Mesendoderm (in vitro differentiated cells): ENCODE measurements at regions not wholly inside any gene's neighbourhood (a gene's known extent, or its start where the extent isn't known, plus 50 kb on each side); places are given as distances from the start of the nearest gene placed in this dataset.
A peak's percentile ranks its signal among the peaks of the same experiment; 100 is the strongest.

Experiments used
- DNase-seq: peaks from one replicate; pipeline ENCODE4 v3.0.0; 2013
- H2AK5ac ChIP-seq: 2 replicates; pipeline ENCODE4 v1.6.1; 2013; ENCODE audit warnings: low read length, inconsistent platforms
- H2BK120ac ChIP-seq: 2 replicates; pipeline ENCODE4 v1.6.1; 2013; ENCODE audit warnings: low read depth, mild to moderate bottlenecking, low read length, moderate library complexity, mixed read lengths
- H2BK15ac ChIP-seq: replicated peaks from 2 replicates; pipeline ENCODE4 v1.6.1; 2013; ENCODE audit warnings: low read depth, mild to moderate bottlenecking, moderate library complexity
- H2BK5ac ChIP-seq: 2 replicates; pipeline ENCODE4 v1.6.1; 2013; ENCODE audit warnings: low read length, inconsistent platforms
- H3K18ac ChIP-seq: 2 replicates; pipeline ENCODE4 v1.6.1; 2013; ENCODE audit warnings: mild to moderate bottlenecking, low read length, mixed read lengths
- H3K23ac ChIP-seq: one replicate; pipeline ENCODE4 v1.6.1; 2013; ENCODE audit warnings: low read length
- H3K27ac ChIP-seq: 2 replicates; pipeline ENCODE4 v1.5.1; 2013; ENCODE audit warnings: low read depth, mild to moderate bottlenecking, inconsistent platforms, low read length, moderate library complexity
- H3K27me3 ChIP-seq: 2 replicates; pipeline ENCODE4 v1.6.1; 2013; ENCODE audit warnings: low read length, control low read depth, mild to moderate bottlenecking, inconsistent platforms; ENCODE audit not compliant: insufficient read depth, poor library complexity
- H3K36me3 ChIP-seq: 2 replicates; pipeline ENCODE4 v1.6.1; 2013; ENCODE audit warnings: low read length, inconsistent platforms; ENCODE audit not compliant: control insufficient read depth, insufficient read depth
- H3K4ac ChIP-seq: one replicate; pipeline ENCODE4 v1.6.1; 2013; ENCODE audit warnings: low read depth, mild to moderate bottlenecking, low read length, moderate library complexity
- H3K4me1 ChIP-seq: 2 replicates; pipeline ENCODE4 v1.6.1; 2013; ENCODE audit warnings: low read depth, low read length, inconsistent platforms; ENCODE audit not compliant: control insufficient read depth
- H3K4me2 ChIP-seq: 2 replicates; pipeline ENCODE4 v1.6.1; 2013; ENCODE audit warnings: low read length
- H3K4me3 ChIP-seq: 2 replicates; pipeline ENCODE4 v1.5.1; 2013; ENCODE audit warnings: mild to moderate bottlenecking, low read length
- H3K56ac ChIP-seq: one replicate; pipeline ENCODE4 v1.6.1; 2013; ENCODE audit warnings: low read length
- H3K79me1 ChIP-seq: 2 replicates; pipeline ENCODE4 v1.6.1; 2013; ENCODE audit warnings: low read length, inconsistent platforms
- H3K79me2 ChIP-seq: 2 replicates; pipeline ENCODE4 v1.6.1; 2013; ENCODE audit warnings: mild to moderate bottlenecking, low read length; ENCODE audit not compliant: control insufficient read depth, insufficient read depth
- H3K9ac ChIP-seq: 2 replicates; pipeline ENCODE4 v1.6.1; 2013; ENCODE audit warnings: low read length, inconsistent platforms
- H4K5ac ChIP-seq: one replicate; pipeline ENCODE4 v1.6.1; 2013; ENCODE audit warnings: low read length
- H4K8ac ChIP-seq: one replicate; pipeline ENCODE4 v1.6.1; 2013; ENCODE audit warnings: low read depth, mild to moderate bottlenecking, control low read depth, low read length, moderate library complexity
- WGBS: extraction: QIAGEN DNeasy Blood & Tissue Kit; methylation state at CpG from one replicate; pipeline ENCODE4 v1.1.7; 2013; ENCODE audit warnings: low lambda C conversion rate, missing lambda C conversion rate; ENCODE audit not compliant: insufficient coverage; ENCODE audit errors: extremely low coverage; 5-methylcytosine and 5-hydroxymethylcytosine counted together

DNA sequence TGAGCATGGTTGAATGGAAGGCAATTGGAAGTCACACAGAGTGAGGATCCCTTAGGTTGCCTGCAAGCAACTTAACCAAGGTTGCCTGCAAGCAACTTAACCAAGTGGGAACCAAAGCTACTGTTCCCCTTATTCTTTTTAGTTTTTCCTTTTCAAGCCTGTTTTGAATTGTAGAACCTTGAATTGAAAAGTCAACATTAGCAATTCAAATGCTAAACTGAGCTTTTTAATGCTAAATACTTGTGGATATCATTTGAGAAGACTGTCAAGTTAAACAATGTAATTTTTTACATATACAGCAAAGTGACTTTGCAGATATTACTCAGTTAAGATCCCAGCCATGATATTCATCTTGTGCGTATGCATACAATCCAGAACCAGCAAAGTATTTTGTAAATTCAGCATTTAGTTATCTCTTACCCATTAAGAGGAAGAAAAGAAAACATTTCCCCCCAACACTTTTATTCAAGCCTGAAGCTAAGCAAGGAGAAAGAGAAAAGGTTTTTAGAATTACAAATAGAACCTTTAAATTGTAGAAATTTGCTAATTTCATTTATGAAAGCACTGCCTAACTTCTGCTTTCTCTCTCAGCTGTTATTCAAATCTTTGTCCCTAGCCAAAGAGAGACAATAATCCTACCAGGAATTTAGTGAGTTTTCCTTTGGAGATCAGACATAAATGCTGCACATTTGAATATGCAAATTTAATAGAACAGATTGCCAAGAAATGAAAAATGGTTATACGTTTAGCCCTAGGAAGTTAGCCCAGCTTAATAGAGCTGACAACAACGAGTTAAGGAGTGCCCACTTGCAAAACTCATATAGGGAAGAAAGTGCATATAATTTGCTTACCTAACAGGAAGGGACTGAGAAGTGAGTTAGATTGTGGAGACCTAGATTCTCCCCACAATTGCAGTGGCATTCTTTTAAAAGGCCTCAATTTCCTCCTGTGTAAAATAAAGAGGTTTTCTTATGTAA, 643.2 kb upstream of the PIK3C3 start:
- H3K4ac ChIP-seq: no peak overlapping the region
- no peak overlapping the region for H2AK5ac ChIP-seq
- no peak overlapping the region for H3K56ac ChIP-seq
- WGBS: no CpG with 5 or more reads among the region's 3 CpGs
- no peak overlapping the region for H3K23ac ChIP-seq
- peak; percentile 17 for DNase-seq
- H3K4me1 ChIP-seq: no peaks in the 10 kb centered on the region
- H4K5ac ChIP-seq: no peak overlapping the region
- no peaks in the 10 kb centered on the region for H3K27me3 ChIP-seq
- H2BK5ac ChIP-seq: no peak overlapping the region
- no peaks in the 10 kb centered on the region for H3K79me2 ChIP-seq
- H3K79me1 ChIP-seq: no peaks in the 10 kb centered on the region
- H3K4me3 ChIP-seq: no peak overlapping the region
- no peak overlapping the region for H2BK15ac ChIP-seq
- H3K36me3 ChIP-seq: no peaks in the 10 kb centered on the region
- no peak overlapping the region for H3K18ac ChIP-seq
- H4K8ac ChIP-seq: no peak overlapping the region
- no peak overlapping the region for H3K9ac ChIP-seq
- no peak overlapping the region for H3K4me2 ChIP-seq
- H3K27ac ChIP-seq: no peak overlapping the region
- H2BK120ac ChIP-seq: no peak overlapping the region

DNA sequence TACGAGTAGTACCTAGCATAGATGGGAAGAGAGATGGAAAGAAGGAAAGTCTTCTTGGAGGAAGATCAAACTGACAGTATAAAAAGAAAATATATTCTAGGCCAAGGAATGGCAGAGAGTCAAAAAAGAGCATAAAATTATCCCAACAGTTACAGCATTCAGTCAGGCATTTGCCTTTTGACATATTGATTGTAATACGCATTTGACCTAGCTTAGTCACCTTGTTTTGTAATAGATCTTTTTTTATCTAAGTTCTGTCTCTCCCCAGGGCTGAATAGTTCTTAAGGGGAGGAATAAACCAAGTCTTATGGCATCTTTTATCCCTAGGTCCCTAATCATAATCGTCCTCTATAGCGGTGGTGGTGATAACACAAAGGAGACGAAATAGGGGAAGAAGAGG, 657.3 kb upstream of the PIK3C3 start:
- no CpG with 5 or more reads among the region's 5 CpGs for WGBS
- no peaks in the 10 kb centered on the region for H3K79me1 ChIP-seq
- H3K4me2 ChIP-seq: no peak overlapping the region
- H3K4me1 ChIP-seq: no peaks in the 10 kb centered on the region
- H2BK15ac ChIP-seq: no peak overlapping the region
- no peak overlapping the region for H2BK120ac ChIP-seq
- H4K8ac ChIP-seq: no peak overlapping the region
- H3K27ac ChIP-seq: no peak overlapping the region
- H2AK5ac ChIP-seq: no peak overlapping the region
- no peak overlapping the region for H3K4ac ChIP-seq
- H3K27me3 ChIP-seq: no peaks in the 10 kb centered on the region
- H3K36me3 ChIP-seq: no peaks in the 10 kb centered on the region
- no peak overlapping the region for H3K9ac ChIP-seq
- no peak overlapping the region for H3K23ac ChIP-seq
- no peak overlapping the region for H4K5ac ChIP-seq
- H3K56ac ChIP-seq: no peak overlapping the region
- DNase-seq: no peak
- no peak overlapping the region for H3K18ac ChIP-seq
- no peak overlapping the region for H3K4me3 ChIP-seq
- no peaks in the 10 kb centered on the region for H3K79me2 ChIP-seq
- no peak overlapping the region for H2BK5ac ChIP-seq

DNA sequence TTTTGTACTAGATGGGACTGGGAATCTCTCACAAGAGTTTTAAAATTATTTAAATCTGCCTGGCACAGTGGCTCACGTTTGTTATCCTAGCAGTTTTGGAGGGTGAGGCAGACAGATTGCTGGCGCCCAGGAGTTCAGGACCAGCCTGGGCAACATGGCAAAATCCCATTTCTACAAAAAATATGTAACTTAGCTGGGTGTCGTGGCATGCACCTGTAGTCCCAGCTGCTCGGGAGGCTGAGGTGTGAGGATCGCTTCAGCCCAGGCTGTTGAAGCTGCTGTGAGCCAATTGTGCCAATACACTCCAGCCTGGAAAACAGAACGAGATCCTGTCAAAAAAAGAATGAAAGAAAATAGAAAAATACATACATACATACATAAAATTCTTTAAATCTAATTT, 685.7 kb upstream of the PIK3C3 start:
- H3K4me2 ChIP-seq: no peak overlapping the region
- H3K27ac ChIP-seq: no peak overlapping the region
- H2BK15ac ChIP-seq: no peak overlapping the region
- H3K36me3 ChIP-seq: no peaks in the 10 kb centered on the region
- no peak overlapping the region for H3K4ac ChIP-seq
- H4K5ac ChIP-seq: no peak overlapping the region
- H3K23ac ChIP-seq: no peak overlapping the region
- H3K9ac ChIP-seq: no peak overlapping the region
- H2BK120ac ChIP-seq: no peak overlapping the region
- no peaks in the 10 kb centered on the region for H3K79me2 ChIP-seq
- WGBS: no CpG with 5 or more reads among the region's 6 CpGs
- H3K27me3 ChIP-seq: no peaks in the 10 kb centered on the region
- no peak for DNase-seq
- no peak overlapping the region for H4K8ac ChIP-seq
- H3K4me1 ChIP-seq: no peaks in the 10 kb centered on the region
- no peak overlapping the region for H3K4me3 ChIP-seq
- H2BK5ac ChIP-seq: no peak overlapping the region
- no peak overlapping the region for H3K18ac ChIP-seq
- H3K56ac ChIP-seq: no peak overlapping the region
- no peak overlapping the region for H2AK5ac ChIP-seq
- no peaks in the 10 kb centered on the region for H3K79me1 ChIP-seq

DNA sequence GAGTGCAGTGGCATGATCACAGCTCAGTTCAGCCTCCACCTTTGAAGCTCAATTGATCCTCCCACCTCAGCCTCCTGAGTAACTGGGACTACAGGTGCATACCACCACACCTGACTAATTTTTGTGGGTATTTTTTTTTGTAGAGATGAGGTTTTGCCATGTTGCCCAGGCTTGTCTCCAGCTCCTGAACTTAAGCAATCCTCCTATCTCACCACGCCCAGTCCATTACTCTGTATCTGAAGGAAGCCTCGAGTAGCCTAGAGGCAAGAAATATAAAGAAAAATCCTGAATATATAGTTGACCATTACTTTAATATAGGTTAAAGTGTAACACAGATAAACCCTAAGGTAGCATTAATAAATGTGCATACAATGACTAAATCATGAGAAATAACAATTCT, 686.8 kb upstream of the PIK3C3 start:
- WGBS: no CpG with 5 or more reads among the region's 2 CpGs
- DNase-seq: no peak
- H3K56ac ChIP-seq: no peak overlapping the region
- H2BK5ac ChIP-seq: no peak overlapping the region
- no peaks in the 10 kb centered on the region for H3K4me1 ChIP-seq
- H2BK15ac ChIP-seq: no peak overlapping the region
- H3K4me2 ChIP-seq: no peak overlapping the region
- H3K23ac ChIP-seq: no peak overlapping the region
- H3K27ac ChIP-seq: no peak overlapping the region
- no peaks in the 10 kb centered on the region for H3K36me3 ChIP-seq
- no peaks in the 10 kb centered on the region for H3K79me1 ChIP-seq
- no peak overlapping the region for H4K5ac ChIP-seq
- no peak overlapping the region for H2AK5ac ChIP-seq
- H2BK120ac ChIP-seq: no peak overlapping the region
- no peak overlapping the region for H3K4me3 ChIP-seq
- no peak overlapping the region for H3K18ac ChIP-seq
- H3K79me2 ChIP-seq: no peaks in the 10 kb centered on the region
- H3K27me3 ChIP-seq: no peaks in the 10 kb centered on the region
- no peak overlapping the region for H3K9ac ChIP-seq
- no peak overlapping the region for H4K8ac ChIP-seq
- no peak overlapping the region for H3K4ac ChIP-seq

GRCh38 chr18:41266616-41267015, 688.4 kb upstream of the PIK3C3 start:
- DNase-seq: no peak
- no peak overlapping the region for H2BK15ac ChIP-seq
- no peaks in the 10 kb centered on the region for H3K4me1 ChIP-seq
- H3K4ac ChIP-seq: no peak overlapping the region
- no peaks in the 10 kb centered on the region for H3K79me2 ChIP-seq
- no peak overlapping the region for H3K4me2 ChIP-seq
- H3K79me1 ChIP-seq: no peaks in the 10 kb centered on the region
- no peak overlapping the region for H2BK5ac ChIP-seq
- no peak overlapping the region for H2AK5ac ChIP-seq
- no peak overlapping the region for H3K23ac ChIP-seq
- no peak overlapping the region for H3K27ac ChIP-seq
- WGBS: no CpG with 5 or more reads among the region's 3 CpGs
- H2BK120ac ChIP-seq: no peak overlapping the region
- no peak overlapping the region for H4K5ac ChIP-seq
- H3K4me3 ChIP-seq: no peak overlapping the region
- H3K27me3 ChIP-seq: no peaks in the 10 kb centered on the region
- no peak overlapping the region for H3K18ac ChIP-seq
- H4K8ac ChIP-seq: no peak overlapping the region
- no peak overlapping the region for H3K56ac ChIP-seq
- no peak overlapping the region for H3K9ac ChIP-seq
- no peaks in the 10 kb centered on the region for H3K36me3 ChIP-seq

- Histone ChIP-seq H3K4me3 (no peak overlapping the region), H3K9ac (no peak overlapping the region), H2AK5ac (no peak overlapping the region), H3K18ac (no peak overlapping the region), H2BK120ac (no peak overlapping the region), H3K36me3 (no peaks in the 10 kb centered on the region), H3K27ac (no peak overlapping the region), H3K56ac (no peak overlapping the region), H3K79me1 (no peaks in the 10 kb centered on the region), H3K27me3 (no peaks in the 10 kb centered on the region), H3K4ac (no peak overlapping the region), H3K23ac (no peak overlapping the region), H3K4me1 (no peaks in the 10 kb centered on the region), H4K8ac (no peak overlapping the region), H3K79me2 (no peaks in the 10 kb centered on the region), H4K5ac (no peak overlapping the region), H2BK5ac (no peak overlapping the region), H2BK15ac (no peak overlapping the region), H3K4me2 (no peak overlapping the region)
- WGBS: no CpG with 5 or more reads among the region's 5 CpGs
- no peak for DNase-seq
Observed at GRCh38 chr18:41266204-41266603, 688.8 kb upstream of the PIK3C3 start.
